Panc1 (cell line): ENCODE measurements at regions not wholly inside any gene's neighbourhood (a gene's known extent, or its start where the extent isn't known, plus 50 kb on each side); places are given as distances from the start of the nearest gene placed in this dataset.

ENCODE experiments used
- POLR2AphosphoS5 ChIP-seq: IDR thresholded peaks from 2 replicates; pipeline ENCODE4 v1.6.1; 2012; ENCODE audit warnings: mild to moderate bottlenecking, low read depth, low read length, moderate library complexity
- SIN3A ChIP-seq: IDR thresholded peaks from 2 replicates; pipeline ENCODE4 v1.6.1; 2012; ENCODE audit warnings: low read depth, mild to moderate bottlenecking, low read length, moderate library complexity, borderline replicate concordance; ENCODE audit not compliant: insufficient read depth
- TCF7L2 ChIP-seq: IDR thresholded peaks from 2 replicates; pipeline ENCODE4 v1.6.1; 2011; ENCODE audit warnings: mild to moderate bottlenecking, low read depth, low read length, inconsistent platforms
- TF ChIP-seq, protein P1 (sequence below): fragments of 450-650 bp; IDR thresholded peaks from 2 replicates; pipeline ENCODE4 v1.5.1; 2017; ENCODE audit warnings: mild to moderate bottlenecking

DNA sequence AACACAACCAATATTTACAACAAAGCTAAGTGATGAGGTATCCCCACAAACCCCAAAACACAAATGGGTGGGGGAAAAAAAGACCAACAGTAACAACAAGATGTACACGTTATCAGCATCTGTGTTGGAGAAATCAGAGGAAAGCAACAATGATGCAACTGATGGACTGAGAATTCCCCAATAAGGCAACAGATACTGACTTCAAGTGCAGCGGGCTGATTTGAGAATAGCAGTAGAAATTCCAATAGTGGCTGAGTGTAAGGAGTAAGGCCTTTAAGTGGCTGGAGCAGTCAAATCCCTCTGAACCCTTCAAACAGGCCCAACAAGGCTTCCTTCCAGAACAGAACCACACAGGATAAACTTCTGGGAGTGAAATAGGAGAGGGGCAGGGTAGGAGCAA lies 97.6 kb downstream of the TM2D1 start:
- TF ChIP-seq, protein P1, sequence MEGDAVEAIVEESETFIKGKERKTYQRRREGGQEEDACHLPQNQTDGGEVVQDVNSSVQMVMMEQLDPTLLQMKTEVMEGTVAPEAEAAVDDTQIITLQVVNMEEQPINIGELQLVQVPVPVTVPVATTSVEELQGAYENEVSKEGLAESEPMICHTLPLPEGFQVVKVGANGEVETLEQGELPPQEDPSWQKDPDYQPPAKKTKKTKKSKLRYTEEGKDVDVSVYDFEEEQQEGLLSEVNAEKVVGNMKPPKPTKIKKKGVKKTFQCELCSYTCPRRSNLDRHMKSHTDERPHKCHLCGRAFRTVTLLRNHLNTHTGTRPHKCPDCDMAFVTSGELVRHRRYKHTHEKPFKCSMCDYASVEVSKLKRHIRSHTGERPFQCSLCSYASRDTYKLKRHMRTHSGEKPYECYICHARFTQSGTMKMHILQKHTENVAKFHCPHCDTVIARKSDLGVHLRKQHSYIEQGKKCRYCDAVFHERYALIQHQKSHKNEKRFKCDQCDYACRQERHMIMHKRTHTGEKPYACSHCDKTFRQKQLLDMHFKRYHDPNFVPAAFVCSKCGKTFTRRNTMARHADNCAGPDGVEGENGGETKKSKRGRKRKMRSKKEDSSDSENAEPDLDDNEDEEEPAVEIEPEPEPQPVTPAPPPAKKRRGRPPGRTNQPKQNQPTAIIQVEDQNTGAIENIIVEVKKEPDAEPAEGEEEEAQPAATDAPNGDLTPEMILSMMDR: no peak
- TF ChIP-seq POLR2AphosphoS5 (no peak), SIN3A (no peak), TCF7L2 (no peak)
